COLO668 (cell line): ENCODE measurements at regions not wholly inside any gene's neighbourhood (a gene's known extent, or its start where the extent isn't known, plus 50 kb on each side); places are given as distances from the start of the nearest gene placed in this dataset.
"Not testable (repeated sequence)": the region's sequence is repeated elsewhere in the genome, so short reads cannot be mapped to it uniquely, and the experiment has no call there.

ENCODE experiments used
- DNase-seq: peaks from one replicate; lab custom pipeline; 2025; ENCODE audit not compliant: unreplicated experiment; lab: John Stamatoyannopoulos, UW

GRCh38 chr5:162209005-162209605 is 141.5 kb downstream of the GABRG2 start:
- no peak for DNase-seq

- DNase-seq = no peak
Observed at GRCh38 chr5:162214551-162214950, 147.0 kb downstream of the GABRG2 start.

- no peak for DNase-seq
Observed at GRCh38 chr5:162217037-162217436, 149.5 kb downstream of the GABRG2 start.

- DNase-seq = no peak
Observed at GRCh38 chr5:162221910-162222309, 154.3 kb downstream of the GABRG2 start.

- DNase-seq = no peak
Observed at GRCh38 chr5:162227075-162227474, 159.5 kb downstream of the GABRG2 start.

- DNase-seq = no peak
Observed at GRCh38 chr5:162230348-162230747, 162.8 kb downstream of the GABRG2 start.

GRCh38 chr5:162231522-162231921 is 163.9 kb downstream of the GABRG2 start:
- DNase-seq = no peak

- DNase-seq = no peak
Observed at GRCh38 chr5:162240734-162241133, 173.2 kb downstream of the GABRG2 start.

GRCh38 chr5:162242416-162242815 is 174.8 kb downstream of the GABRG2 start:
- no peak for DNase-seq

- DNase-seq = no peak
Observed at GRCh38 chr5:162243651-162244050, 176.1 kb downstream of the GABRG2 start.

GRCh38 chr5:162248107-162248713 is 180.6 kb downstream of the GABRG2 start:
- no peak for DNase-seq

- DNase-seq = no peak
Observed at GRCh38 chr5:162256711-162257110, 189.1 kb downstream of the GABRG2 start.

- no peak for DNase-seq
Observed at GRCh38 chr5:162268694-162269481, 201.3 kb downstream of the GABRG2 start.

GRCh38 chr5:162272417-162272816 is 204.8 kb downstream of the GABRG2 start:
- no peak for DNase-seq

- no peak for DNase-seq
Observed at GRCh38 chr5:162274679-162275078, 207.1 kb downstream of the GABRG2 start.

- DNase-seq = not testable (repeated sequence)
Observed at GRCh38 chr5:162275387-162275786, 207.8 kb downstream of the GABRG2 start.

- DNase-seq = no peak
Observed at GRCh38 chr5:162282191-162282590, 214.6 kb downstream of the GABRG2 start.

GRCh38 chr5:162283609-162284008 is 216.0 kb downstream of the GABRG2 start:
- no peak for DNase-seq

GRCh38 chr5:162288647-162289296 is 221.2 kb downstream of the GABRG2 start:
- DNase-seq = no peak

- no peak for DNase-seq
Observed at GRCh38 chr5:162289489-162289888, 221.9 kb downstream of the GABRG2 start.

- no peak for DNase-seq
Observed at GRCh38 chr5:162299793-162300192, 232.2 kb downstream of the GABRG2 start.

GRCh38 chr5:162301356-162301755 is 233.8 kb downstream of the GABRG2 start:
- no peak for DNase-seq
